Cardiac fibroblast (primary cell): ENCODE measurements at regions not wholly inside any gene's neighbourhood (a gene's known extent, or its start where the extent isn't known, plus 50 kb on each side); places are given as distances from the start of the nearest gene placed in this dataset.
A peak's percentile ranks its signal among the peaks of the same experiment; 100 is the strongest.

Experiments
- DNase-seq, 2 donors: peaks; one replicate each; pipeline versions ENCODE4 v3.0.0 to v3.0.0-alpha.2; 2010; ENCODE audit warnings: low read depth in 2 of 2
- H3K4me3 ChIP-seq, 2 donors: replicated peaks in 1 of 2; 1 replicate in 1 of 2; 2 replicates in 1 of 2; pipeline ENCODE4 v1.5.1; 2011; ENCODE audit warnings: low read depth in 2 of 2, low read length in 2 of 2, mild to moderate bottlenecking in 2 of 2, moderate library complexity in 1 of 2
- CTCF ChIP-seq: IDR thresholded peaks from one replicate; pipeline ENCODE4 v1.5.1; 2011; ENCODE audit warnings: low read depth, mild to moderate bottlenecking, low read length, inconsistent platforms

- H3K4me3 ChIP-seq, result no peak overlapping the region
- TF ChIP-seq CTCF, result no peak
- peak in 1 of 2 donors; percentile 27 for DNase-seq
These were observed 51.1 kb upstream of the IL21 start for GRCh38 chr4:122671919-122672490.

GRCh38 chr4:122673252-122673651 lies 52.4 kb upstream of the IL21 start:
- TF ChIP-seq CTCF, result no peak
- H3K4me3 ChIP-seq, result no peak overlapping the region
- peak in 1 of 2 donors; percentile 33 for DNase-seq

GRCh38 chr4:122674371-122674770 lies 53.5 kb upstream of the IL21 start:
- no peak overlapping the region for H3K4me3 ChIP-seq
- DNase-seq, result no peak
- TF ChIP-seq CTCF, result no peak

- H3K4me3 ChIP-seq, result no peak overlapping the region
- no peak for TF ChIP-seq CTCF
- no peak for DNase-seq
These were observed 53.2 kb upstream of the BBS12 start for GRCh38 chr4:122679317-122679716.

GRCh38 chr4:122679946-122680345 lies 52.6 kb upstream of the BBS12 start:
- no peak for DNase-seq
- TF ChIP-seq CTCF, result no peak

GRCh38 chr4:122681568-122681967 lies 50.9 kb upstream of the BBS12 start:
- no peak overlapping the region for H3K4me3 ChIP-seq
- TF ChIP-seq CTCF, result no peak
- no peak for DNase-seq

More at GRCh38 chr4:122679946-122680345, 52.6 kb upstream of the BBS12 start:
- H3K4me3 ChIP-seq, result no peak overlapping the region
